ENCODE measurements at regions not wholly inside any gene's neighbourhood (a gene's known extent, or its start where the extent isn't known, plus 50 kb on each side); places are given as distances from the start of the nearest gene placed in this dataset.

DNA sequence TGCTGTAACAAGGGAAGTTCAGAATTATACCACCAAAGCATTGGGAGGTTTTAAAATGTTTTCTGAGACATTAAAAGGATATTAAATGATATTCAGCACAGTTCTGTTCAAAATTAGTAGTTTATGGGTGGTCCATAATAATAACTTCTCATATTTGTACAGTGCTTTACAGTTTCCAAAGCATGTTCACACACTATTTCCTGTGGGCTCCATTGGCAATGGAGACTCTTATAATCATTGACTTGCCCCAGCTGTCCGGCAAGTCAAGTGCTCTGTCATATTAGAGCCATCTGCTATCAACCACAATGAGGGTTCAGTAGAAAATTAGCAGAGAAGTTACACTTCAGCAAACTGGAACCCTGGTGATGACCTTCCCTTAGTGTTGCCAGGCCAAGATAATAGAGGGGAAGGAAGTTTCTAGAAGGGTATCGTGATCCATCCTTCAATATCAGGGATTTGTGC lies 526.6 kb upstream of the CCDC196 start:
- TF ChIP-seq EZH2phosphoT487 (IDR thresholded peaks at IDR 0.05; ENCODE audit: low read length) (no peak), EZH2 (optimal IDR thresholded peaks at IDR 0.05; ENCODE audit: low read depth, low read length) (no peak)
- TF ChIP-seq, protein P1, sequence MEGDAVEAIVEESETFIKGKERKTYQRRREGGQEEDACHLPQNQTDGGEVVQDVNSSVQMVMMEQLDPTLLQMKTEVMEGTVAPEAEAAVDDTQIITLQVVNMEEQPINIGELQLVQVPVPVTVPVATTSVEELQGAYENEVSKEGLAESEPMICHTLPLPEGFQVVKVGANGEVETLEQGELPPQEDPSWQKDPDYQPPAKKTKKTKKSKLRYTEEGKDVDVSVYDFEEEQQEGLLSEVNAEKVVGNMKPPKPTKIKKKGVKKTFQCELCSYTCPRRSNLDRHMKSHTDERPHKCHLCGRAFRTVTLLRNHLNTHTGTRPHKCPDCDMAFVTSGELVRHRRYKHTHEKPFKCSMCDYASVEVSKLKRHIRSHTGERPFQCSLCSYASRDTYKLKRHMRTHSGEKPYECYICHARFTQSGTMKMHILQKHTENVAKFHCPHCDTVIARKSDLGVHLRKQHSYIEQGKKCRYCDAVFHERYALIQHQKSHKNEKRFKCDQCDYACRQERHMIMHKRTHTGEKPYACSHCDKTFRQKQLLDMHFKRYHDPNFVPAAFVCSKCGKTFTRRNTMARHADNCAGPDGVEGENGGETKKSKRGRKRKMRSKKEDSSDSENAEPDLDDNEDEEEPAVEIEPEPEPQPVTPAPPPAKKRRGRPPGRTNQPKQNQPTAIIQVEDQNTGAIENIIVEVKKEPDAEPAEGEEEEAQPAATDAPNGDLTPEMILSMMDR (IDR thresholded peaks at IDR 0.05; ENCODE audit: low read length), result no peak
- no peak overlapping the region for H3K4me2 ChIP-seq (ENCODE audit: low read depth, low read length)
- H3K79me2 ChIP-seq (ENCODE audit: low read length), result no peaks in the 10 kb centered on the region
- H3F3A ChIP-seq (ENCODE audit: insufficient read depth, low read length), result no peaks in the 10 kb centered on the region
- no peaks in the 10 kb centered on the region for H3K36me3 ChIP-seq (replicated peaks; ENCODE audit: insufficient read depth, low read length)
- H4K20me1 ChIP-seq (ENCODE audit: insufficient read depth, low read length), result no peaks in the 10 kb centered on the region
- H3K4me1 ChIP-seq (ENCODE audit: low read length), result no peaks in the 10 kb centered on the region
- no peak overlapping the region for H3K27ac ChIP-seq (ENCODE audit: low read length)
- H3K4me3 ChIP-seq (ENCODE audit: low read length), result no peak overlapping the region
- H3K9ac ChIP-seq (ENCODE audit: low read length), result no peak overlapping the region
- H3K27me3 ChIP-seq (replicated peaks; ENCODE audit: insufficient read depth, low read length), result no peaks in the 10 kb centered on the region
- no peak overlapping the region for H2AFZ ChIP-seq (ENCODE audit: low read length)
- H3K9me2 ChIP-seq (replicated peaks; ENCODE audit: insufficient read depth, low read length), result no peaks in the 10 kb centered on the region
- DNase-seq, result no peak
- no peaks in the 10 kb centered on the region for H3K9me3 ChIP-seq (replicated peaks; ENCODE audit: insufficient read depth, low read length)

DNA sequence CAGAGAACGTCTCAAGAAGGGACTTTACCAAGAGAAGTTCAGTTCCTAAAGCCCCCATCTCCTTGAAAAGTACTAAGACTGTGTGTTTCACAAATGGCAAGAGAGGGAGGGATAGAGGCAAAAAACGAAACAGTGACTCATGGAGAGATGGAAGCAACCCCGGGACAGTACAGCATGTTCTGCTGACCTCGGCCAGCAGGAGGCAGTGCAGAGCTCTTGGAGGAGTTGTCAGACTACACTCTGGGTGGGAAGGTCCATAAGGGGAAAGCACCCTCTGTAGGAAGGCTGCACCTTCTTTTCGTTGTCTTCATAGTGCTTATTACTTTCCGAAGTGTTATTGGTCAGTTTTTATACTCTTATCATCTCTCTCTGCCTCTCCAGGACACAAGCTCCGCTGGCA lies 525.2 kb upstream of the CCDC196 start:
- TF ChIP-seq, protein P1 (IDR thresholded peaks at IDR 0.05; ENCODE audit: low read length), result peak; percentile 53
- no peak for TF ChIP-seq EZH2phosphoT487 (IDR thresholded peaks at IDR 0.05; ENCODE audit: low read length)
- TF ChIP-seq EZH2 (optimal IDR thresholded peaks at IDR 0.05; ENCODE audit: low read depth, low read length), result no peak
- H3K4me3 ChIP-seq (ENCODE audit: low read length), result no peak overlapping the region
- no peak overlapping the region for H3K4me2 ChIP-seq (ENCODE audit: low read depth, low read length)
- DNase-seq, result peak; percentile 24
- no peaks in the 10 kb centered on the region for H4K20me1 ChIP-seq (ENCODE audit: insufficient read depth, low read length)
- no peaks in the 10 kb centered on the region for H3K36me3 ChIP-seq (replicated peaks; ENCODE audit: insufficient read depth, low read length)
- H3K79me2 ChIP-seq (ENCODE audit: low read length), result no peaks in the 10 kb centered on the region
- no peak overlapping the region for H2AFZ ChIP-seq (ENCODE audit: low read length)
- H3K4me1 ChIP-seq (ENCODE audit: low read length), result no peaks in the 10 kb centered on the region
- no peaks in the 10 kb centered on the region for H3F3A ChIP-seq (ENCODE audit: insufficient read depth, low read length)
- H3K9ac ChIP-seq (ENCODE audit: low read length), result no peak overlapping the region
- no peaks in the 10 kb centered on the region for H3K9me2 ChIP-seq (replicated peaks; ENCODE audit: insufficient read depth, low read length)
- H3K9me3 ChIP-seq (replicated peaks; ENCODE audit: insufficient read depth, low read length), result no peaks in the 10 kb centered on the region
- H3K27ac ChIP-seq (ENCODE audit: low read length), result no peak overlapping the region
- no peaks in the 10 kb centered on the region for H3K27me3 ChIP-seq (replicated peaks; ENCODE audit: insufficient read depth, low read length)

DNA sequence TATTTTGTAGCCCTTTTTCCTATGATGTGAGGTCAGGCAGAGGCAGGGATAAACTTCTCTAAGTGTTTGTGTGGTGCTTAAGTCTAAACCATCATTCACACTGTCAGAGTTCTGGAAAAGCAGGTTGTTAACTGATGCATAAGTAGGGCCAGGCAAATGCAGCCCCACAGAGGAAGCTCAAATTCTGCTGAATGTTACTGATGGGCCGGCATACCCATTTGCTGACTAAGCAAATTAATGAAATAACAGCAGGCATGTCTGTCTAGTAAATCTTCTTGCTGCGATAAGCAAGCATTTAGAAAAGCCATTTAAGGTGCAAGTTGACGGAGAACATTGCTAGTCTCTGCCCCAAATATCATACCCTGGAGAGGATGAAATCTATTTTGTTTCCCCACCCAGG lies 523.2 kb upstream of the CCDC196 start:
- no peaks in the 10 kb centered on the region for H3K4me1 ChIP-seq (ENCODE audit: low read length)
- no peak for DNase-seq
- H4K20me1 ChIP-seq (ENCODE audit: insufficient read depth, low read length), result no peaks in the 10 kb centered on the region

More for the DNA sequence above, 523.2 kb upstream of the CCDC196 start:
- Histone ChIP-seq H3K9me2 (replicated peaks; ENCODE audit: insufficient read depth, low read length) (no peaks in the 10 kb centered on the region), H3K27ac (ENCODE audit: low read length) (no peak overlapping the region), H3K36me3 (replicated peaks; ENCODE audit: insufficient read depth, low read length) (no peaks in the 10 kb centered on the region), H3K9ac (ENCODE audit: low read length) (no peak overlapping the region), H3K4me2 (ENCODE audit: low read depth, low read length) (no peak overlapping the region), H3K4me3 (ENCODE audit: low read length) (no peak overlapping the region), H3K27me3 (replicated peaks; ENCODE audit: insufficient read depth, low read length) (no peaks in the 10 kb centered on the region), H3K9me3 (replicated peaks; ENCODE audit: insufficient read depth, low read length) (no peaks in the 10 kb centered on the region), H3K79me2 (ENCODE audit: low read length) (no peaks in the 10 kb centered on the region), H3F3A (ENCODE audit: insufficient read depth, low read length) (no peaks in the 10 kb centered on the region), H2AFZ (ENCODE audit: low read length) (no peak overlapping the region)
- TF ChIP-seq EZH2phosphoT487 (IDR thresholded peaks at IDR 0.05; ENCODE audit: low read length) (no peak), EZH2 (optimal IDR thresholded peaks at IDR 0.05; ENCODE audit: low read depth, low read length) (no peak)
- TF ChIP-seq, protein P1 (IDR thresholded peaks at IDR 0.05; ENCODE audit: low read length), result no peak
